HG02870 (cell line): ENCODE measurements at regions not wholly inside any gene's neighbourhood (a gene's known extent, or its start where the extent isn't known, plus 50 kb on each side); places are given as distances from the start of the nearest gene placed in this dataset.
"Not testable (repeated sequence)": the region's sequence is repeated elsewhere in the genome, so short reads cannot be mapped to it uniquely, and the experiment has no call there.

Experiments
- ATAC-seq: cut with Tn5 transposase; IDR thresholded peaks from one replicate; pipeline ENCODE4 v1.9.1; 2021; ENCODE audit warnings: mild to moderate bottlenecking, moderate library complexity; ENCODE audit not compliant: unreplicated experiment

DNA sequence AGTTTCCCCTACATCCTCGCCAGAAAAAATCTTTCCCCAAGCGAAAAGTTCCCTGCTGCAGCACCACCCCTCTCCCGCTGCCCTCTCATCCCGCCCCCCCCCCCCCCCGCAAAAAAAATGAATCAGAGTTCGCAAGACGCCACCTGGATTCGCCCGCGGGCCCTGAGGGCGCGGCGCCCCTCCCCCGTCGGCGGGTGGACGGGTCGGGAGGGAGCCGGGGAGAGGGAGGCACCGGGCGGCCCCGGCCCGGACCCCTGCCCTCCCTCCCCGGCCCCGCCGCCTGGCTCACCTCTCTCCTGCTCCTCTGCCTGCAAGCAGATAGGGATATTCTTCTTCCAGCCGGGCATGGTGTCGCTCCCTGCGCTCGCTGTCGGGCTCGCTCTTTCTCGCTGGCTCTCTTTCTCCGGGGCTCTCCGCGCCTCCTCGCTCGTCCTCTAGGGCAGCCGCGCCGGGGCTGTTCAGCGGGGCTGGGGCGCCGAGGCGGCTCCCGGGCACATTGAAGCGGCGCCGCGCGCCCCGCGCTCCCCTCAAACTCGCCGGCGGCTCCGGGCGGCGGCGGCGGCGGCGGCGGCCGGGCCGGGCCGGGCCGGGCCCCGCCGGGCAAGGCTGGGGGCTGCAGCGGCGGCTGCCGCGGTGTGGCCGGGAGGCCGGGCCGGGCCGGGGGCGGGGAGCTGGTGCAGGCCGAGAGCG, 200.3 kb upstream of the CAND1 start:
- peak; percentile 56 for ATAC-seq

GRCh38 chr12:67069451-67070306, 199.5 kb upstream of the CAND1 start:
- ATAC-seq, result peak; percentile 68

DNA sequence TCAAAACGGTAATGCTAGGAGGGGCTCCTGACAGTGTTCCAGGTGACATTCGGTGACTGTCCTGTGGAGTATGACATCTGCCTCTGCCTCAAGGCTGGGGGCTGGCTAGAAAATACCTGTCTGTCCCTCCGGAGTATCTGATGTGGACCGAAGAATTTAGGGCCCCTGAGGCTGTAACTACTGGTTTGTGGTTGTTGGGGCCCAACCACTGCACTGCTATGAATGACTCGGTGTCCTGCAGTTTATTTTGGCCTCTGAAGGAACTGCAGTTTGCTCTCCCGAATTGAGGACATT, 198.9 kb upstream of the CAND1 start:
- ATAC-seq, result no peak

- no peak for ATAC-seq
Observed at GRCh38 chr12:67070604-67071003, 198.6 kb upstream of the CAND1 start.

DNA sequence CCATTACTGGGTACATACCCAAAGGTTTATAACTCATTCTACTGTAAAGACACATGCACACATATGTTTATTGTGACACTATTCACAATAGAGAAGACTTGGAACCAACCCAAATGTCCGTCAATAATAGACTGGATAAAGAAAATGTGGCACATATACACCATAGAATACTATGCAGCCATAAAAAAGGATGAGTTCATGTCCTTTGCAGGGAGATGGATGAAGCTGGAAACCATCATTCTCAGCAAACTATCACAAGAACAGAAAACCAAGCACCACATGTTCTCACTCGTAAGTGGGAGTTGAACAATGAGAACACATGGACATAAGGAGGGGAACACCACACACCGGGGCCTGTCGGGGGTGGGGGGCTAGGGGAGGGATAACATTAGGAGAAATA, 196.9 kb upstream of the CAND1 start:
- not testable (repeated sequence) for ATAC-seq

DNA sequence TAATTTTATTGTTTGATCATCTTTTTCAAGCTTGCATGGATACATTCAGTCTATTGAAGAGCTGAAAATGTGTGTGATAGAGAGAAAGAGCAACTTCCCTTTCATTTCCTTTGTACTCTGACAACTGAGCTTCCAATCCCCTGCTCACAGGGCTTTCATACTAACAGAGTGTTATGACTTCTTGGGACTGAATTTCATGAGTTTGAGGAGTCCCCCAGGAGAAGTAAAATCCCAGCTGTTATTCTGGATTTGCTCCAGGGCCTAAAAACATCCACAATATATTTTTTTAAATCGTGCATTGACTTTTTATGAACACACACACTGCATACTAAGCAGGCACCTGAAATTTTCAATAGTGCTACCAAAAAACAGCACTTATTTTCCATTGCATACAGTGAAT, 195.8 kb upstream of the CAND1 start:
- ATAC-seq, result no peak

GRCh38 chr12:67074072-67074471, 195.1 kb upstream of the CAND1 start:
- no peak for ATAC-seq

- no peak for ATAC-seq
Observed at GRCh38 chr12:67077617-67078016, 191.5 kb upstream of the CAND1 start.

- no peak for ATAC-seq
Observed at GRCh38 chr12:67078957-67079356, 190.2 kb upstream of the CAND1 start.

DNA sequence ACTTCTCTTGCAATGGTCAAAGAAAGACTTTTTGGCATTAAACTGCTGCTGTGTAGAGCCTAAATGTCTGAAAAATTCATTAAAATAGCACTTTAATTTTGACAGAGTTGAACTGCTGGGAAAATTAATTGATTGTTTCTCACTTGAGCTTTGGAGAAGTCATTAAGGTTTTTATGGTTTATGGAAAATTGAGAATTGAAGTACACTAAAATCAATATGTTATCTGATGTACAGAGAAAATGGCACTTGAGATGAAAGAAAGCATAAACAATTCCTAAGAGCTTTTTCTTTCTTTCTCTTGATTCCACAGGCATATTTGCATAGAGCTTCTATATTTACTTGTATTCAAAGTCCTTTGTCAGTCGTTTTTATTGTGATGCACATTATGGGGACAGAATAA, 188.5 kb upstream of the CAND1 start:
- no peak for ATAC-seq

DNA sequence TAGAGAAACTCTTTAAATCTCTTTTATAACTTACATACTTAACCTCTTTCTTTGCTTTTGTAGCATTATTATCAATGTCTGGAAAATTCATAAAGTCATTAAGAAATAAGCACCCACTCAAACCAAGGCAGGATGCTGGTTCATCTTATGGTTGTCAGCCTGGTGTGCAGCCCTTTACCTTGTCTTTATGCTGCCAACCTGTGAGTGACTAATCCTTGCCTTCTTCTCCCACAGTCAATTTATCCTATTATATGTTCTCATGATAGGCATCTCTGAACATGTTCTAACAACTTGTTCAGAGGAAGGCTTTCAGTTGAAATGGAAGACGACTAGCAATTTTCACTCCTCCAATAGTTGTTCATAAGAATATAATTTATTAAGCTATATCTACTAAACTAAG, 186.9 kb upstream of the CAND1 start:
- no peak for ATAC-seq

- no peak for ATAC-seq
Observed at GRCh38 chr12:67085699-67086098, 183.5 kb upstream of the CAND1 start.

DNA sequence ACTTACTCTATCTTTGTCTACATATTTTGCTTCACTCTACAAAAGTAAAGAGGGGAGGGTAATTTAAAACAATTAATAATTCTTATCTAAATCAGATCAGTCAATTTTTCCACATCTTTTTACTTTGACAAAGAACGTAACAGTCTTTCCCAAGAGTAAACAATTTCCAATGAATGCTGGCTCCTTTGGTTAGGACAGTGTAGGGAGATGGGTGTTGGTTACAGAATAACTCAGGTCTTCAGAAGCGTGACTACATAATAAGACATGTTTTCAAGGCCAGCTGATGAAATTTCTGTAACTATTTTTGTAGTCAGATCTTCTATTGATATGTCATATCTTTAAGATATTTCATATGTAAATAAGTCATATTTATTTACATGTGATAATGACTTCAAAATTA, 183.0 kb upstream of the CAND1 start:
- no peak for ATAC-seq

GRCh38 chr12:67088401-67089118, 180.6 kb upstream of the CAND1 start:
- ATAC-seq, result no peak

DNA sequence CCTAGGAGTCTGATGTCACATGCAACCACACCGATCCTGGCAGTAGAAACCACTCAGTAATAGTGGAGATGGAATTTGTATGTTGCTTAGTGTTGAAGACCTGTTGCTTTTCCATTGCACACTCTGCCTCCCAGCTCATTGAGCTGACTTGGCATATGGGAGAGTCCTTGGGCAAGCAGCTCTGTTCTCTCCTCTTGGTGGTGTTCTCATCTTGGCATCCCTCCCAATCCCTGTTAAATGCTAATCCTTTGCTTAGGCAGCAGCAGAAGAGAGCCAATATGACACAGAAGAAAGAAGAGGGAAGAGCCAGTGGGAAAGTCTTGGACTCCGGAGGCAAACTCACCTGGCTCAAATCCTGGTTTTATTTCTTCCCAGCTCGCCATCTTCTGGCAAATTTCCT, 178.0 kb upstream of the CAND1 start:
- no peak for ATAC-seq

DNA sequence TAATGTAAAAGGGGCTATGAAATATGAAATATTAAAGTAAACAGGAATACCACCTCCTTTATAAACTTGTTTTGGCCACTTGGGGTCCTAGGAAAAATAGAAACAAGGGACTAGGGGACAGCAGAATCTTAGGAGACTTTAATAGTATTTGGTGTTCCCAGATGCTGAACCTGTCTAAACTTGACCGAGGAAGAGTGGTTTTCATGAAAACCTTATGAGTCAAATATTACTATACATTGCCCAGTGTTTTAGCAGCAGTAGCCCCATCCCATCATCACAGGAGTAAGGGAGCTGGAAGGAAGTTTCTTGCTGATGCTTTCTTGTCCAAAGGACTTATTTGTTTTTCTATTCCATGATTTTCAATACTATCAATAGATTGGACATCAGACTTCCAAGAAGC, 177.5 kb upstream of the CAND1 start:
- no peak for ATAC-seq

- ATAC-seq, result not testable (repeated sequence)
Observed at GRCh38 chr12:67092934-67093333, 176.2 kb upstream of the CAND1 start.

DNA sequence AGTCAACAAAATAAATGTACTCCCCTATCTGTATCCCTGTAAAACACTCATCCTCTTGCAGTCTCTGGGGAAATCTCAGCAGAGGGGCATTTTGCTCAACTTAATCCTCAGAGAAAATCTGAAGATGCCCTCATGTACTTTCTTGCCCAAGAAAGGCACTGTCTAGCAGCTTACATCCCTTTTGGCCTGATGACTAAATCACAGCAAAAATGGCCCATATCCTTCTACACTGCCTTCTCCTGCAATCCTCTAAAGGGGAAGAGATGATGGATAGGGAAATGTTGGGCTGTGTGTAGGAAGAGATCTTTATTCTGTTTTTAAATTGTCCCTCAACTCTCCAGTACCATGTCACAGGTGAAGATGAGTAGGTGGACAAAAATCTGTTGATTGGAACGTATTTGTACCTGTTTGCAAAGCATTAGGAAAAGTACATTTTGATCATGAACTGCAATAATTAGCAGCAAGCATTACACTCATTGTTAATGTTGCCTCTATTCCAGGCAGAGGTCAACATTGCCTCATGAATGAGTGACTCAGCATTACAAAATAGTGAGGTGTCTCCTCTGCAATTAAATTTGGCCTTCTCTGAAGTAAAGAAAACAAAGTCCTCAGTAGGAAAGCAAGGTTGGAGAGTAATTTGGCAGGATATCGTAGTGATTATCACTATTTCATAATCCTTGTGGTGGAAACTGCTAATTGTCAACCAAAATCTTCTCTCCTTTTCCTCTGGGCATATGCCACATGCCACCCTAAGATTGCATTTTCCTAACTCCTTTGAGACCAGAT, 172.4 kb upstream of the CAND1 start:
- no peak for ATAC-seq

DNA sequence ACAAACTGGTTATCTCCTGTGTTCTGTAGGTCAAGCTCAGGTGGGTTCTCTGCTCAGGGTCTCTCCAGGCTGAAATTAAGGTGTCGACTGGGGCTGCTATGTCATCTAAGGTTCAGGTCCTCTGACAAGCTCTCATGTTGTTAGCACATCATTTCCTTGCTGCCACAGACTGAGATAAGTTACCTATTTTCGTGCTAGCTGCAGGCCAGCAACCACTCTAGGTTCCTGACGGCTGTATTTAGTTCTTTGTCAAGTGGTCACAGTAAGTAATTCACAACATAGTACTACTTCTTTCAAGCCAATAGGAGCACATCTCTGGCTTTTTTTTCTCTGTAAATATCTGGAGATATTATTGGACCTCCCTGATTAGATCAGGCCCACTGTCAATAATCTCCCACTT, 169.3 kb upstream of the CAND1 start:
- no peak for ATAC-seq

- ATAC-seq, result no peak
Observed at GRCh38 chr12:67103521-67103920, 165.6 kb upstream of the CAND1 start.

- ATAC-seq, result no peak
Observed at GRCh38 chr12:67107235-67107634, 161.9 kb upstream of the CAND1 start.
